ENCODE measurements at regions not wholly inside any gene's neighbourhood (a gene's known extent, or its start where the extent isn't known, plus 50 kb on each side); places are given as distances from the start of the nearest gene placed in this dataset.
A peak's percentile ranks its signal among the peaks of the same experiment; 100 is the strongest.

- no peak overlapping the region for H2AK5ac ChIP-seq (ENCODE audit: low read length)
- H3K4me2 ChIP-seq (ENCODE audit: low read length): no peak overlapping the region
- H3K79me2 ChIP-seq (ENCODE audit: control insufficient read depth, insufficient read depth, low read length, poor library complexity): no peaks in the 10 kb centered on the region
- no peaks in the 10 kb centered on the region for H3K9me3 ChIP-seq (ENCODE audit: insufficient read depth, low read depth, low read length)
- no peak overlapping the region for H3K18ac ChIP-seq (ENCODE audit: low read length)
- H3K9ac ChIP-seq (ENCODE audit: low read length): no peak overlapping the region
- no CpG with 5 or more reads among the region's 1 CpG for WGBS (ENCODE audit: extremely low coverage, insufficient coverage, insufficient read length)
- no peak overlapping the region for H4K12ac ChIP-seq (ENCODE audit: low read depth, low read length)
- H4K91ac ChIP-seq (ENCODE audit: low read depth, low read length): no peak overlapping the region
- H3K14ac ChIP-seq (ENCODE audit: low read length): no peak overlapping the region
- H3K4me1 ChIP-seq (ENCODE audit: control insufficient read depth in 1 of 2, insufficient read depth in 2 of 2, low read length in 2 of 2): peaks cover 5 to 11% of the 10 kb centered on the region in 2 experiments
- no peak for DNase-seq
- no peak overlapping the region for H3K23ac ChIP-seq (ENCODE audit: low read length)
- H3K27me3 ChIP-seq (ENCODE audit: insufficient read depth, low read length): no peaks in the 10 kb centered on the region
- no peak overlapping the region for H3K4ac ChIP-seq (ENCODE audit: low read depth, low read length)
- no peaks in the 10 kb centered on the region for H3K36me3 ChIP-seq (ENCODE audit: control insufficient read depth in 1 of 2, insufficient read depth in 2 of 2, low read length in 2 of 2)
- peaks cover 4% of the 10 kb centered on the region for H3K79me1 ChIP-seq (ENCODE audit: low read length)
- no peak overlapping the region for H4K8ac ChIP-seq (ENCODE audit: low read depth, low read length)
- H3K27ac ChIP-seq (ENCODE audit: low read depth, low read length): no peak overlapping the region
- no peak overlapping the region for H3K4me3 ChIP-seq (ENCODE audit: low read depth, low read length)
- H2BK12ac ChIP-seq (ENCODE audit: low read length): no peak overlapping the region
- H2BK5ac ChIP-seq (ENCODE audit: low read depth, low read length, poor library complexity): no peak overlapping the region
- H2BK120ac ChIP-seq (ENCODE audit: insufficient read depth, low read length, poor library complexity): no peak overlapping the region
- H2AFZ ChIP-seq (ENCODE audit: insufficient read depth, low read length, poor library complexity): no peak overlapping the region
Observed at GRCh38 chr1:209446356-209446755, 137.2 kb upstream of the CAMK1G start.

GRCh38 chr1:209454340-209454994 lies 129.0 kb upstream of the CAMK1G start:
- Histone ChIP-seq H3K4me3 (ENCODE audit: low read depth, low read length) (no peak overlapping the region), H2BK5ac (ENCODE audit: low read depth, low read length, poor library complexity) (no peak overlapping the region), H4K8ac (ENCODE audit: low read depth, low read length) (no peak overlapping the region), H3K9ac (ENCODE audit: low read length) (no peak overlapping the region), H4K12ac (ENCODE audit: low read depth, low read length) (no peak overlapping the region), H3K4me2 (ENCODE audit: low read length) (no peak overlapping the region), H3K79me2 (ENCODE audit: control insufficient read depth, insufficient read depth, low read length, poor library complexity) (no peaks in the 10 kb centered on the region), H3K14ac (ENCODE audit: low read length) (no peak overlapping the region), H3K23ac (ENCODE audit: low read length) (no peak overlapping the region), H3K79me1 (ENCODE audit: low read length) (peaks cover 11% of the 10 kb centered on the region), H2BK12ac (ENCODE audit: low read length) (no peak overlapping the region), H3K18ac (ENCODE audit: low read length) (no peak overlapping the region), H3K27me3 (ENCODE audit: insufficient read depth, low read length) (no peaks in the 10 kb centered on the region), H3K36me3 (ENCODE audit: control insufficient read depth in 1 of 2, insufficient read depth in 2 of 2, low read length in 2 of 2) (no peaks in the 10 kb centered on the region), H3K27ac (ENCODE audit: low read depth, low read length) (peak overlapping the region; percentile 35), H2AK5ac (ENCODE audit: low read length) (no peak overlapping the region), H2BK120ac (ENCODE audit: insufficient read depth, low read length, poor library complexity) (no peak overlapping the region), H3K4me1 (ENCODE audit: control insufficient read depth in 1 of 2, insufficient read depth in 2 of 2, low read length in 2 of 2) (peaks cover 11 to 17% of the 10 kb centered on the region in 2 experiments), H2AFZ (ENCODE audit: insufficient read depth, low read length, poor library complexity) (no peak overlapping the region), H3K4ac (ENCODE audit: low read depth, low read length) (no peak overlapping the region), H3K9me3 (ENCODE audit: insufficient read depth, low read depth, low read length) (no peaks in the 10 kb centered on the region), H4K91ac (ENCODE audit: low read depth, low read length) (no peak overlapping the region)
- no CpG with 5 or more reads among the region's 2 CpGs for WGBS (ENCODE audit: extremely low coverage, insufficient coverage, insufficient read length)
- peak in 1 of 2 donors; percentile 12 for DNase-seq

GRCh38 chr1:209455145-209455544 lies 128.4 kb upstream of the CAMK1G start:
- H4K12ac ChIP-seq (ENCODE audit: low read depth, low read length): no peak overlapping the region
- H3K4me2 ChIP-seq (ENCODE audit: low read length): no peak overlapping the region
- no peak overlapping the region for H2BK5ac ChIP-seq (ENCODE audit: low read depth, low read length, poor library complexity)
- H3K79me1 ChIP-seq (ENCODE audit: low read length): peaks cover 11% of the 10 kb centered on the region
- H3K18ac ChIP-seq (ENCODE audit: low read length): no peak overlapping the region
- H3K23ac ChIP-seq (ENCODE audit: low read length): no peak overlapping the region
- H3K9me3 ChIP-seq (ENCODE audit: insufficient read depth, low read depth, low read length): no peaks in the 10 kb centered on the region
- WGBS (ENCODE audit: extremely low coverage, insufficient coverage, insufficient read length): no CpG with 5 or more reads among the region's 3 CpGs
- H3K27me3 ChIP-seq (ENCODE audit: insufficient read depth, low read length): no peaks in the 10 kb centered on the region
- peak overlapping the region; percentile 35 for H3K27ac ChIP-seq (ENCODE audit: low read depth, low read length)
- H3K4ac ChIP-seq (ENCODE audit: low read depth, low read length): no peak overlapping the region
- no peak overlapping the region for H4K91ac ChIP-seq (ENCODE audit: low read depth, low read length)
- no peak overlapping the region for H2BK120ac ChIP-seq (ENCODE audit: insufficient read depth, low read length, poor library complexity)
- H2AK5ac ChIP-seq (ENCODE audit: low read length): no peak overlapping the region
- no peak overlapping the region for H4K8ac ChIP-seq (ENCODE audit: low read depth, low read length)
- peaks cover 11 to 17% of the 10 kb centered on the region in 2 experiments for H3K4me1 ChIP-seq (ENCODE audit: control insufficient read depth in 1 of 2, insufficient read depth in 2 of 2, low read length in 2 of 2)
- DNase-seq: peak in 1 of 2 donors; percentile 9
- no peaks in the 10 kb centered on the region for H3K79me2 ChIP-seq (ENCODE audit: control insufficient read depth, insufficient read depth, low read length, poor library complexity)
- no peak overlapping the region for H3K14ac ChIP-seq (ENCODE audit: low read length)
- H3K9ac ChIP-seq (ENCODE audit: low read length): no peak overlapping the region
- H2BK12ac ChIP-seq (ENCODE audit: low read length): no peak overlapping the region
- H2AFZ ChIP-seq (ENCODE audit: insufficient read depth, low read length, poor library complexity): no peak overlapping the region
- H3K36me3 ChIP-seq (ENCODE audit: control insufficient read depth in 1 of 2, insufficient read depth in 2 of 2, low read length in 2 of 2): no peaks in the 10 kb centered on the region
- H3K4me3 ChIP-seq (ENCODE audit: low read depth, low read length): no peak overlapping the region

DNA sequence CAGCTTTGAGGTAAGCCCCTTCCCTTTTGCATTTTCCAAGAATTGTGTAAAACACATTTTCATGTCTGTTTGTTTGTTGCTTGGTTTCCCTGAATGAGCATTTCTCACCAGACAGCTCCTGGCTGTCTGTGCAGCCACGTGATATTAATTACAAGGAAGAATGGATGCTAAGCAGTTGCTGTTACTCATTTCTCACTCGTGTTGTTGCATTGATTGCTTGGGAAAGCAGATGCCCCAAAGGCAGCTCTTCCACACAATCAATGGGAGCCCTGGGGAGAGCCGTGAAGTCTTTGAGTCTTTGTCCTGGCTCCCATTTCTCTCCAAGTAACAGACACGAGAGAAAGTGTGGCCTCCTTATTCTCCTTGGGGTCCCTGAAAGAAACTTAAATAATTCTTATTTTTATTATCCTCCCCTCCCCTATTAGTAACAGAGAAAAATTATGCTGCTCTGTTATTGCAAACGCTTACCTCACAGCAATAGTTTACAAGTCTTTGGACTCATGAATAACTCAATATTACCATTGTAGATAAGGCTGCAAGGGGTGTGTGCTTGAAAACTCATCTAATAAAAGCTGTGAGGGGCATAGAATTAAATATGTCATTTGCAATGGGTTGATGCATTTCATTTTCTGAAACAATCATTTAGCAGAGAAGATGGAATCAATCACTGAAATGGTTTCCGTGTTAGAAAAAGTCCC lies 127.7 kb upstream of the CAMK1G start:
- no peaks in the 10 kb centered on the region for H3K9me3 ChIP-seq (ENCODE audit: insufficient read depth, low read depth, low read length)
- no peaks in the 10 kb centered on the region for H3K27me3 ChIP-seq (ENCODE audit: insufficient read depth, low read length)
- no peaks in the 10 kb centered on the region for H3K36me3 ChIP-seq (ENCODE audit: control insufficient read depth in 1 of 2, insufficient read depth in 2 of 2, low read length in 2 of 2)
- H2BK5ac ChIP-seq (ENCODE audit: low read depth, low read length, poor library complexity): peak overlapping the region; percentile 76
- H3K9ac ChIP-seq (ENCODE audit: low read length): no peak overlapping the region
- H3K23ac ChIP-seq (ENCODE audit: low read length): no peak overlapping the region
- no peak overlapping the region for H4K8ac ChIP-seq (ENCODE audit: low read depth, low read length)
- no peak overlapping the region for H3K4me2 ChIP-seq (ENCODE audit: low read length)
- peak overlapping the region; percentile 80 for H2BK120ac ChIP-seq (ENCODE audit: insufficient read depth, low read length, poor library complexity)
- peaks cover 11 to 17% of the 10 kb centered on the region in 2 experiments for H3K4me1 ChIP-seq (ENCODE audit: control insufficient read depth in 1 of 2, insufficient read depth in 2 of 2, low read length in 2 of 2)
- H4K12ac ChIP-seq (ENCODE audit: low read depth, low read length): no peak overlapping the region
- peak overlapping the region; percentile 31 for H3K14ac ChIP-seq (ENCODE audit: low read length)
- H3K4me3 ChIP-seq (ENCODE audit: low read depth, low read length): no peak overlapping the region
- H3K79me1 ChIP-seq (ENCODE audit: low read length): peaks cover 11% of the 10 kb centered on the region
- H4K91ac ChIP-seq (ENCODE audit: low read depth, low read length): peak overlapping the region; percentile 78
- H2BK12ac ChIP-seq (ENCODE audit: low read length): no peak overlapping the region
- no CpG with 5 or more reads among the region's 6 CpGs for WGBS (ENCODE audit: extremely low coverage, insufficient coverage, insufficient read length)
- no peak overlapping the region for H2AFZ ChIP-seq (ENCODE audit: insufficient read depth, low read length, poor library complexity)
- no peak overlapping the region for H3K18ac ChIP-seq (ENCODE audit: low read length)
- peak overlapping the region; percentile 44 for H3K27ac ChIP-seq (ENCODE audit: low read depth, low read length)
- no peak for DNase-seq
- H3K79me2 ChIP-seq (ENCODE audit: control insufficient read depth, insufficient read depth, low read length, poor library complexity): no peaks in the 10 kb centered on the region
- no peak overlapping the region for H2AK5ac ChIP-seq (ENCODE audit: low read length)
- no peak overlapping the region for H3K4ac ChIP-seq (ENCODE audit: low read depth, low read length)
